Amniotic stem cell (primary cell): ENCODE measurements at regions not wholly inside any gene's neighbourhood (a gene's known extent, or its start where the extent isn't known, plus 50 kb on each side); places are given as distances from the start of the nearest gene placed in this dataset.

Source experiments
- DNase-seq: peaks from one replicate; lab custom pipeline; 2025; lab: John Stamatoyannopoulos, UW

DNA sequence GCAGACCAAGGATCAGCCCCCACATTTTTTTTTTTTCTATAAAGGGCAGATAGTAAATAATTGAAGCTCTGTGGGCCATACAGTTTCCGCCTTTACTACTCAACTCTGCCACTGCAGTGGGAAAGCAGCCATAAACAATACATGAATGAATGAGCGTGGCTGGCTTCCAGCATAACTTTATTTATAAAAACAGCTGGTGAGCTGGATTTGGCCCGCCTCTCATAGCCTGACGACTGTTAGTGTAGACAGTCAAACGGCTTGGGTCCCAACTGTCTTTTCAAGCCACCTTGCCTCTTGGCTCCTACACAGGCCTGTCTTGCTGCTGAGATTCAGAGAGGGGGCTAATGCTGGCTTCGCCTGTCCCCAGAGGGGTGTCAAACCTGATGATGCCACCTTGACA is 169.8 kb upstream of the GPR26 start:
- DNase-seq: no peak

GRCh38 chr10:123496996-123497660 is 169.0 kb upstream of the GPR26 start:
- no peak for DNase-seq

DNA sequence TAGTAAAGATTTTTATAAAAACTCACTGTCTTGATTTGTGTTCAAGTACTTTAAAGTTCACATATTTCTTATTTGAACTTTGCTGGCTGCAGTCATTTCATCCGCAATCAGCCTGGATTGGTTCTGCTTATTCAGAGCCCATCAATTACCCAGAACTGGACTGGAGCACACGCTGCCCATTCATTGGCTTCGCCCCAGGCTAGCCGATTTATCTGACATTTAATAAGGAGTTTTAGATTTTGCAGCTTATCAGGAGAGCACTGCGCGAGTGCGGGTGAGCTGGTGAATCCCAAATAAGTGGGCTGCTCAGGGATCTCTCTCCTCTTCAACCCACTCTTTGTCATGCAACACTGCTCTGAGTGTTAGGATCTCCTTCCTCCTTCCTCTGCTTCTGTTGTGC is 166.0 kb upstream of the GPR26 start:
- no peak for DNase-seq

GRCh38 chr10:123501148-123501547 is 165.0 kb upstream of the GPR26 start:
- no peak for DNase-seq

GRCh38 chr10:123502983-123503382 is 163.2 kb upstream of the GPR26 start:
- DNase-seq: no peak

DNA sequence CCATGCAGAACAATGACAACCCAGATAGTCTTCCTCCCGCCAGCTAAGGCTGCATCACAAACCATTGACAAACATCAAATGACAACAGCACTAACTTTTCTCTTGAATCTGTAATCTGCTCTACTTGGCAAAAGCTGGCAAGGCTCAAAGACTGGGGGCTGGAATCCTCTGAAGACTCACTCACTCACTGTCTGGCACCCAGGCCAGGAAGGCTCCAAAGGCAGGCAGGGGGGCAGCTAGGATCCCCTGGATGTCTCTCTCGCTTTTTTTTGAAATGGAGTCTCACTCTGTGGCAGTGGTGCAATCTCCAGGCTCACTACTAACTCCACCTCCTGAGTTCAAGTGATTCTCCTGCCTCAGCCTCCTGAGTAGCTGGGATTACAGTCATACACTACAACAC is 159.7 kb upstream of the GPR26 start:
- no peak for DNase-seq

DNA sequence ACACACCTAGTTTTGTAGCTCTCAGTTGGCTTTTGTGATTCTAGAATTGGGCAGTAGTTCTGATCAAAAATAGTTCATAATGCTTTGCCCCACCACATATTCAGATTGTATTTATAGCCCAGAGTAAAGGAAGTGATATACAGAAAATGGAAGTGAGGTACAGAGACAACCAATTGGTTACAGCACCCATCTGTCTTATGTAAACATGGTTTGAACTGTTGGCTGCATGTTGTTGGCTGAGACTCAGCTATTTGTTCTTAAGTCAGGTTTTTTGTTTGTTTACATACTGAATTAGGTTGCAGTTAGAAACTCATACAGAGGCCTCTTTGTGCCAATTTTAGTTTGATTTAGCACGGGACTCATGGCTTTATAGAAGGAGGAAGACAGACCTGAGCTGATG is 158.9 kb upstream of the GPR26 start:
- DNase-seq: no peak

DNA sequence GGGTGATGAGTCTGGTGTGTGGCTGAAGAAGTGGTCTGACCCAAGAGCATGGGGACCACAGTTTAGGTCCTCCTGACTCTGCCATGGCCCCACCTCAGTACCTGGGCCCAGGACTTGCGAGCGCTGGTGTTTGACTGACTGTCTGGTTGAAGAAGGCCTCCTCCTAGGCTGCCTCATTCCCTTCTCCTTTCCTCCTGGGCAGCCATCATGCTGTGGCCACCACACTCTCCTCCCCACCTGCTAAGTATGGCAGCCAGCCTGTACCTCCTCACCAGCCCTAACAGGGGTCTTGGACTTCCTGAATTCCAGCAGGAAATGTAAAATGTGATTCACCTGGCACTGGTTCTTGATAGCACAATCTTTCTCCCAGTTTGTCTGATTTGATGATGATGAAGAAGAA is 156.8 kb upstream of the GPR26 start:
- DNase-seq: no peak

- no peak for DNase-seq
These were observed 153.0 kb upstream of the GPR26 start for GRCh38 chr10:123512901-123513775.

DNA sequence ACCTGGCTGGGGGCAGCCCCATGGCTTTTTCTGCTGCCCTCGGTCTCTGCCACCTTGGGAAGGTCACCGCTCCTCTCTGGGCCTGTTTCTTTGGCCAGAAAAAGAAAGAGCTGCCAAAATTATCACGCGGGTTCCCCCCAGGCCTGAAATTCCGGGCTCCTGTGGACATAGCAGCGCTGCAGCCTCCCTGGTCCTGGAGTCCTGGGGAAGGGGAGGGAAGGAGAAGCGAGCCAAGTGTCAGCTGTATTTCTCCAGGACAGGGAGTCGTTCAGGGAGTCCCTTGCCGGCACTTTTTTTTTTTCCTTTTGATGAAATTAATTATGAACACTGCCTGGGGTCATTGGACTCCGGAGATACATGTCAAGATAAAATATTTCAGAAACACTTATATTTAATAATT is 152.3 kb upstream of the GPR26 start:
- DNase-seq: no peak

- no peak for DNase-seq
These were observed 151.2 kb upstream of the GPR26 start for GRCh38 chr10:123514996-123515395.

DNA sequence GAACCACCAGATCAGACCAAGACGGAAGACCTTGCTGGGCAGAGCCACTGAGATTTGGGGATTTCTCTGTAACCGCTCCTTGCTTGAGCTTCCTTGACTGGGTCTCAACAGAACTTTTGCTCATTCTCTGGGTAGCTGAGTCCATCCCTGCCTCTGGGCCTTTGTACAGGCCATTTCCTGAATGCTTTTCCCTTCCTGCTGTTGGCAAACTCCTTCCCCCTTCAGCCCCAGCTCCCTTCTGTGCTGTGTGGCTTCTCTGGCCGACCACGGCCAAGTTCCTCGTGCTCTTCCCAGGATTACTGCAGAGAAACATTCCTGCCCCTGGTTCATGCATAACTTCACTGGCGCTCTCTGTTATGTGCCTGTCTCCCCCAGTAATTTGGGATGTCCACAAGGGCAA is 150.5 kb upstream of the GPR26 start:
- no peak for DNase-seq

DNA sequence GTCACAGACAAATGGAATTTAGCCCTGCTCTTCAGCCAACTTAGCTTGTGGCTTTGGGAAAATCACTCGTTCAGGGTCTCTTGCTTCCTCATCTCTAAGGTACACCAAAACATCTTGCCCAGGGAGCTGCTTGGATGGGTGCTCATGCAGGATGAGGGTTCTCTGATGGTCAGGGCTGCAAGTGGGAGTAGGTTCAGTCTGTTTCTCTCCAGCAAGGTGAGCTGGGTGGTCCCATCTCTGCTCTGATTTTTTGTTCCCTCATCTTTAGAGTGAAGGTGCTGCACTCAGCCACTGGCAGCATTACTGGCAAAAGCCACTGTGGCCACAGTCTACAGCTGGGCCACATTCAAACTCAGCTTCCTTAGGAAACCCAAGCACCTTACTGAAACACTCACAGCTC is 149.9 kb upstream of the GPR26 start:
- DNase-seq: no peak

DNA sequence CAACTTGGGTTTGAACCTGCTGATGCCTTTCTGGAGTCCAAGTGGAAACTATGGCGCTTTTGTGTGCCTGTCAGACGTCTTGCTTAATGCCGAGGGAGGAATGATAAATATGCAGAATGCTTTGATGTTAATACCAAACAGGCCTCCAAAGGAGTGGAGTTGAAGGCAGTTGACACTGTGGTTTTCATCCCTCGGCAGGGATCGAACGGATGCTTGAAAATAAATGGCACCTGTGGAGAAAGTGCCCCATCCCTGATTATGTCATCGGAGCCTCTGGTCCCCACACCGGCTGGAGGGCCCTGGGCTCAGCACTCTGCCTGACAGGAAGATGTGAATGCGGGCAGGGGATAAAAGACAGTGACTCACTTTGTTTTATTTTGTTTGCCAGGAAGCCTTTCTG is 148.7 kb upstream of the GPR26 start:
- no peak for DNase-seq

- no peak for DNase-seq
These were observed 148.3 kb upstream of the GPR26 start for GRCh38 chr10:123517901-123518300.

GRCh38 chr10:123518765-123519164 is 147.4 kb upstream of the GPR26 start:
- no peak for DNase-seq

GRCh38 chr10:123519861-123520260 is 146.3 kb upstream of the GPR26 start:
- no peak for DNase-seq

DNA sequence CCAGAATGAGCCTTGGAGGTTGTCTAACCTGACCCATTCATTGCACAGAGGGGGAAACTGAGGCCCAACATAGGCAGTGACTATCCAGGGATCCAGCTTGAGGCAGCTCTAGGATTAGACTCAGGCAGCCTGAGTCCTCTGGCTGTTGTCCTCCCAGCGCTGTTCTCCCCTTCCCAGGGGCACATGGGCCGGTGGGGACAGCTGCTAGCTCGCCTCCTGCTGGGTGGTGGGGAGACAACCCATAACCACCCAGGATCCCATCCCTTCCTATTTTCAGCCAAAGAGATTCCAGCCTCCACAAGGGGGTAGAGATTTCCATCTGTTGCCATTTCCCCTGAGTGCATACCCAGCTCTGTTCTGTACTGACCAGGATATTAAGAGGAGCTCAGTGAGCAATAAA is 145.1 kb upstream of the GPR26 start:
- no peak for DNase-seq

DNA sequence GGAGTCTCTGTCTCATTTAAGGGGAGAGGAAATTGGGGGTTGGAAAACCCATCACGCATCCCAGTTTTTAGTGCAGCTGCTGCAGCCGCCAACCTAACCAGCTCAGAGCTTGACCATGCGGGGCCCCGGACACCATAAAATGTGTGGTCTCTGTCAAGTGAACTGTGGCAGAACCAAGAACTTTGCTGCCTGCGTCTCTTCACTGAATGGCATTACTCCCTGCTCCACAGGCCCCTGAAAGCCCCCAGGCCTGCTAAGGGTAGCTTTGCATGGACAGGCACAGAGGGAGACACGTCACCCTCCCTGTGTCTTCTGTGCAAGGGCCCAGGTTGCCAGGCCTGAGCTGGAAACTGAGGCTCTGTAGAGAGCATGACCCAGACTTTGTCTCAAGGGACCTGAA is 144.6 kb upstream of the GPR26 start:
- no peak for DNase-seq

GRCh38 chr10:123522702-123523312 is 143.3 kb upstream of the GPR26 start:
- no peak for DNase-seq

- DNase-seq: no peak
These were observed 142.3 kb upstream of the GPR26 start for GRCh38 chr10:123523833-123524232.

- DNase-seq: no peak
These were observed 139.6 kb upstream of the GPR26 start for GRCh38 chr10:123526356-123527064.

- DNase-seq: no peak
These were observed 139.0 kb upstream of the GPR26 start for GRCh38 chr10:123527151-123527550.
